ENCODE measurements at regions not wholly inside any gene's neighbourhood (a gene's known extent, or its start where the extent isn't known, plus 50 kb on each side); places are given as distances from the start of the nearest gene placed in this dataset.

DNA sequence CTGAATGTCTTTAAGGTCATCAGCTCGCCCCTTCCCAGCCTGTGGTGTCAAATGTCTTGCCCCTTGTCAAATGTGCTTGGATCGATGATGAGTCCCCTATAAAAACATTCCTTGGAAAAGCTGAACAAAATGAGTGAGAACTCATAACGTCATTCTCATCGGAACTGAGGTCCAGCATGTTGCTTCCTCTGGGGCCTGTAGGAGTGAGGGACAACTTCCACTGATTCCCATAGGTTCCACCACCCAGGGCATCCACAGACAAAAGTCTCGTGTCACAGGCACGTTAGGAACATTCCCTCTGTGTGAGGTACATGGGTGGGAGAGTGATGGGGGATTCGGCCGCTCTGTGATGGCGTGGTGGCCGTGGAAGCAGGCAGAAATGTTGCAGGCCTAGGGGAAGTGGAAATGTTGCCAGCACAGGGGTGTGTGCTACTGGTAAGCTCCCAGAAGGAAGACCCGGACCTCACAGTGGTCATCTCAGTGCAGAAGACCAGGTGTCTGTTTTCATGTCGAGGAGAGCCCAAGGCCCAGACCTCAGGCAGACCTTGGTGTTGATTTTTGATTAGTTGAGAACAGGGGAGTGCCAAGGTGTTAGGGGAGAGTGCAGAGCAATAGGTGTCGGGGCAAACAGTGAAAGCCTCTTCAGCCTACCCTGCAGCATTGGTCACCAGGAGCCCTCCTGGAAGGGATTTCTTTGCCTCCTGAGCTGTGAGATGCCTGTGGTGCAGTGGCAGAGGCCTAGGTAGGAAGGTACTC lies 96.8 kb downstream of the SNRPN start:
- TF ChIP-seq POLR2A (IDR thresholded peaks at IDR 0.05) (no peak), EP300 (IDR thresholded peaks at IDR 0.05) (no peak)
- TF ChIP-seq, protein P1, sequence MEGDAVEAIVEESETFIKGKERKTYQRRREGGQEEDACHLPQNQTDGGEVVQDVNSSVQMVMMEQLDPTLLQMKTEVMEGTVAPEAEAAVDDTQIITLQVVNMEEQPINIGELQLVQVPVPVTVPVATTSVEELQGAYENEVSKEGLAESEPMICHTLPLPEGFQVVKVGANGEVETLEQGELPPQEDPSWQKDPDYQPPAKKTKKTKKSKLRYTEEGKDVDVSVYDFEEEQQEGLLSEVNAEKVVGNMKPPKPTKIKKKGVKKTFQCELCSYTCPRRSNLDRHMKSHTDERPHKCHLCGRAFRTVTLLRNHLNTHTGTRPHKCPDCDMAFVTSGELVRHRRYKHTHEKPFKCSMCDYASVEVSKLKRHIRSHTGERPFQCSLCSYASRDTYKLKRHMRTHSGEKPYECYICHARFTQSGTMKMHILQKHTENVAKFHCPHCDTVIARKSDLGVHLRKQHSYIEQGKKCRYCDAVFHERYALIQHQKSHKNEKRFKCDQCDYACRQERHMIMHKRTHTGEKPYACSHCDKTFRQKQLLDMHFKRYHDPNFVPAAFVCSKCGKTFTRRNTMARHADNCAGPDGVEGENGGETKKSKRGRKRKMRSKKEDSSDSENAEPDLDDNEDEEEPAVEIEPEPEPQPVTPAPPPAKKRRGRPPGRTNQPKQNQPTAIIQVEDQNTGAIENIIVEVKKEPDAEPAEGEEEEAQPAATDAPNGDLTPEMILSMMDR (IDR thresholded peaks at IDR 0.05), result no peak
- no peak overlapping the region for H3K27ac ChIP-seq
- intact Hi-C loops (cut with DNase I), result no loop called here
- no peaks in the 10 kb centered on the region for H3K36me3 ChIP-seq
- H3K27me3 ChIP-seq, result no peaks in the 10 kb centered on the region
- DNase-seq, result peak in 1 of 5 donors; percentile 14
- H3K4me3 ChIP-seq, result no peak overlapping the region
- no peaks in the 10 kb centered on the region for H3K4me1 ChIP-seq (ENCODE audit: insufficient read depth)
- WGBS, 3 donors, result 84 to 86% (median 85%) methylated on average over 13 of the region's 13 CpGs
- peaks cover 41 to 92% of the 10 kb centered on the region in 2 donors for H3K9me3 ChIP-seq

- WGBS, 3 donors, result 84 to 93% (median 87%) methylated on average over 11 to 14 of the region's 14 CpGs
- Histone ChIP-seq H3K27me3 (no peaks in the 10 kb centered on the region), H3K36me3 (no peaks in the 10 kb centered on the region), H3K9me3 (peaks cover 47 to 92% of the 10 kb centered on the region in 2 donors), H3K27ac (no peak overlapping the region), H3K4me1 (ENCODE audit: insufficient read depth) (no peaks in the 10 kb centered on the region), H3K4me3 (no peak overlapping the region)
- intact Hi-C loops (cut with DNase I), result no loop called here
- peak in 1 of 5 donors; percentile 20 for DNase-seq
- TF ChIP-seq, protein P1 (IDR thresholded peaks at IDR 0.05), result no peak
- TF ChIP-seq POLR2A (IDR thresholded peaks at IDR 0.05), result no peak
- no peak for TF ChIP-seq EP300 (IDR thresholded peaks at IDR 0.05)
Observed at GRCh38 chr15:25052191-25052999, 97.6 kb downstream of the SNRPN start.

GRCh38 chr15:25053000-25053815 lies 98.4 kb downstream of the SNRPN start:
- DNase-seq, result peak in 3 of 5 donors; percentile 4 to 17 (median 5)
- Histone ChIP-seq H3K4me3 (no peak overlapping the region), H3K27me3 (no peaks in the 10 kb centered on the region), H3K36me3 (no peaks in the 10 kb centered on the region), H3K4me1 (ENCODE audit: insufficient read depth) (no peaks in the 10 kb centered on the region), H3K9me3 (peaks cover 51 to 93% of the 10 kb centered on the region in 2 donors), H3K27ac (no peak overlapping the region)
- intact Hi-C loops (cut with DNase I), result no loop called here
- TF ChIP-seq, protein P1 (IDR thresholded peaks at IDR 0.05), result no peak
- no peak for TF ChIP-seq POLR2A (IDR thresholded peaks at IDR 0.05)
- no peak for TF ChIP-seq EP300 (IDR thresholded peaks at IDR 0.05)
- WGBS, 3 donors, result 88 to 92% (median 91%) methylated on average over 20 of the region's 20 CpGs

GRCh38 chr15:25054329-25054728 lies 99.5 kb downstream of the SNRPN start:
- 91 to 93% (median 91%) methylated on average over 8 of the region's 8 CpGs for WGBS, 3 donors
- Histone ChIP-seq H3K27me3 (no peaks in the 10 kb centered on the region), H3K36me3 (no peaks in the 10 kb centered on the region), H3K27ac (no peak overlapping the region), H3K9me3 (peaks cover 56 to 95% of the 10 kb centered on the region in 2 donors), H3K4me1 (ENCODE audit: insufficient read depth) (no peaks in the 10 kb centered on the region), H3K4me3 (no peak overlapping the region)
- intact Hi-C loops (cut with DNase I), result no loop called here
- DNase-seq, result peak in 1 of 5 donors; percentile 14
- TF ChIP-seq POLR2A (IDR thresholded peaks at IDR 0.05), result no peak
- no peak for TF ChIP-seq EP300 (IDR thresholded peaks at IDR 0.05)
- TF ChIP-seq, protein P1 (IDR thresholded peaks at IDR 0.05), result no peak

Measured in ovary (tissue), 7 donors.